ENCODE measurements at regions not wholly inside any gene's neighbourhood (a gene's known extent, or its start where the extent isn't known, plus 50 kb on each side); places are given as distances from the start of the nearest gene placed in this dataset.

DNA sequence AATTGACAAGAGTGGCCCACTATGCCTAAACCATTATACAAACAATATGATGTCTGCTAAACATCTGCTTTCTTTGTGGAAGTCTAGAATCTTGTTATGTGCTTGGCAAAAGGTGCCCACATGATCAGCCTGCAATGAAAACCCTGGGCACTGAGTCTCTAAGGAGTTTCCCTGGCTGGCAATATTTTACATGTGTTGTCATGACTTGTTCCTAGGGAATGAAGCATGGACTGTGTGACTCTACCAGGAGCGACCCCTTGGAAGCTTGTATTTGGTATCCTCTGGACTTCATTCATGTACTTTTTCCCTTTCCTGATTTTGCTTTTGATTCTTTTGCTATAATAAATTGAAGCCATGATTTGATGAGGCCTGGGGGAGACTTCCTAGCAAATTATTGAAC is 324.9 kb downstream of the HHIPL2 start:
- ATAC-seq, result no peak
- TF ChIP-seq ZNF565 (CRISPR knock-in tag; conservative IDR thresholded peaks at IDR 0.05; ENCODE audit: low read depth), result no peak
- no peak for TF ChIP-seq BACH2 (CRISPR knock-in tag; IDR thresholded peaks at IDR 0.05; ENCODE audit: borderline replicate concordance)
- TF ChIP-seq ZC3H10 (CRISPR knock-in tag; IDR thresholded peaks at IDR 0.05), result no peak
- TF ChIP-seq ZNF8 (CRISPR knock-in tag; IDR thresholded peaks at IDR 0.05), result no peak
- TF ChIP-seq ZNF70 (CRISPR knock-in tag; IDR thresholded peaks at IDR 0.05), result no peak
- TF ChIP-seq ARNTL (CRISPR knock-in tag; IDR thresholded peaks at IDR 0.05; ENCODE audit: borderline replicate concordance, low read depth), result no peak
- TF ChIP-seq, protein P1, sequence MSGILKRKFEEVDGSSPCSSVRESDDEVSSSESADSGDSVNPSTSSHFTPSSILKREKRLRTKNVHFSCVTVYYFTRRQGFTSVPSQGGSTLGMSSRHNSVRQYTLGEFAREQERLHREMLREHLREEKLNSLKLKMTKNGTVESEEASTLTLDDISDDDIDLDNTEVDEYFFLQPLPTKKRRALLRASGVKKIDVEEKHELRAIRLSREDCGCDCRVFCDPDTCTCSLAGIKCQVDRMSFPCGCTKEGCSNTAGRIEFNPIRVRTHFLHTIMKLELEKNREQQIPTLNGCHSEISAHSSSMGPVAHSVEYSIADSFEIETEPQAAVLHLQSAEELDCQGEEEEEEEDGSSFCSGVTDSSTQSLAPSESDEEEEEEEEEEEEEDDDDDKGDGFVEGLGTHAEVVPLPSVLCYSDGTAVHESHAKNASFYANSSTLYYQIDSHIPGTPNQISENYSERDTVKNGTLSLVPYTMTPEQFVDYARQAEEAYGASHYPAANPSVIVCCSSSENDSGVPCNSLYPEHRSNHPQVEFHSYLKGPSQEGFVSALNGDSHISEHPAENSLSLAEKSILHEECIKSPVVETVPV (CRISPR knock-in tag; IDR thresholded peaks at IDR 0.05), result no peak
- no peak for TF ChIP-seq GLIS3 (CRISPR knock-in tag; IDR thresholded peaks at IDR 0.05)
- TF ChIP-seq OSR1 (CRISPR knock-in tag; IDR thresholded peaks at IDR 0.05), result no peak

DNA sequence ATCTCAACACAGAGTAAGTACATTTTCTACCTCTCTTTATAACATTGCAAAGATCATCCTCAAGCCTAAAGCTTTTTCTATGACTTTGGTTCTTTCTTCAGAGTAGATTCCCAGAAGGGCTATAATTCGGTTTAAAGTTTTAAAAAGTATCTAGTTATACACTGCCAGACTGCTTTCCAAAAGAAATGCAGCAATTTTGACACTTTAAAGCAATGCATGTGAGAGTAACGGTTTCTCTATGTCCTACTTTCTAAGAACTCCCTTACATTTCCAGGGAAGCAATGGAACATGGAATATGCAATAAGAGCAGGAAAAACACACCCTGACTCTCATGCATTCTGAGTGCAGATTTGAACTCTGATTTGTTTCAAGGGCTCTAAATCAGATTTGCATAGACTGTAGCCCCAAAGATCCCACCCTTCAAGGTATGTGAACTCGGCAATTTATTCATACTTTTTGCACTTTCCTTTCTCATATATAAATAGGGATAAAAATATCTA is 331.6 kb downstream of the HHIPL2 start:
- TF ChIP-seq ZNF70 (CRISPR knock-in tag; IDR thresholded peaks at IDR 0.05) (no peak), ARNTL (CRISPR knock-in tag; IDR thresholded peaks at IDR 0.05; ENCODE audit: borderline replicate concordance, low read depth) (no peak), ZFP30 (CRISPR knock-in tag; IDR thresholded peaks at IDR 0.05) (no peak), SNAI2 (CRISPR knock-in tag; IDR thresholded peaks at IDR 0.05) (no peak), TCF4 (CRISPR knock-in tag; IDR thresholded peaks at IDR 0.05; ENCODE audit: borderline replicate concordance) (no peak), GLIS3 (CRISPR knock-in tag; IDR thresholded peaks at IDR 0.05) (no peak), ZC3H10 (CRISPR knock-in tag; IDR thresholded peaks at IDR 0.05) (no peak), CSDC2 (CRISPR knock-in tag; IDR thresholded peaks at IDR 0.05) (no peak), ZNF8 (CRISPR knock-in tag; IDR thresholded peaks at IDR 0.05) (no peak), ZNF565 (CRISPR knock-in tag; conservative IDR thresholded peaks at IDR 0.05; ENCODE audit: low read depth) (no peak)
- TF ChIP-seq, protein P2, sequence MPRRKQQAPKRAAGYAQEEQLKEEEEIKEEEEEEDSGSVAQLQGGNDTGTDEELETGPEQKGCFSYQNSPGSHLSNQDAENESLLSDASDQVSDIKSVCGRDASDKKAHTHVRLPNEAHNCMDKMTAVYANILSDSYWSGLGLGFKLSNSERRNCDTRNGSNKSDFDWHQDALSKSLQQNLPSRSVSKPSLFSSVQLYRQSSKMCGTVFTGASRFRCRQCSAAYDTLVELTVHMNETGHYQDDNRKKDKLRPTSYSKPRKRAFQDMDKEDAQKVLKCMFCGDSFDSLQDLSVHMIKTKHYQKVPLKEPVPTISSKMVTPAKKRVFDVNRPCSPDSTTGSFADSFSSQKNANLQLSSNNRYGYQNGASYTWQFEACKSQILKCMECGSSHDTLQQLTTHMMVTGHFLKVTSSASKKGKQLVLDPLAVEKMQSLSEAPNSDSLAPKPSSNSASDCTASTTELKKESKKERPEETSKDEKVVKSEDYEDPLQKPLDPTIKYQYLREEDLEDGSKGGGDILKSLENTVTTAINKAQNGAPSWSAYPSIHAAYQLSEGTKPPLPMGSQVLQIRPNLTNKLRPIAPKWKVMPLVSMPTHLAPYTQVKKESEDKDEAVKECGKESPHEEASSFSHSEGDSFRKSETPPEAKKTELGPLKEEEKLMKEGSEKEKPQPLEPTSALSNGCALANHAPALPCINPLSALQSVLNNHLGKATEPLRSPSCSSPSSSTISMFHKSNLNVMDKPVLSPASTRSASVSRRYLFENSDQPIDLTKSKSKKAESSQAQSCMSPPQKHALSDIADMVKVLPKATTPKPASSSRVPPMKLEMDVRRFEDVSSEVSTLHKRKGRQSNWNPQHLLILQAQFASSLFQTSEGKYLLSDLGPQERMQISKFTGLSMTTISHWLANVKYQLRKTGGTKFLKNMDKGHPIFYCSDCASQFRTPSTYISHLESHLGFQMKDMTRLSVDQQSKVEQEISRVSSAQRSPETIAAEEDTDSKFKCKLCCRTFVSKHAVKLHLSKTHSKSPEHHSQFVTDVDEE (CRISPR knock-in tag; IDR thresholded peaks at IDR 0.05), result no peak
- TF ChIP-seq, protein P3, sequence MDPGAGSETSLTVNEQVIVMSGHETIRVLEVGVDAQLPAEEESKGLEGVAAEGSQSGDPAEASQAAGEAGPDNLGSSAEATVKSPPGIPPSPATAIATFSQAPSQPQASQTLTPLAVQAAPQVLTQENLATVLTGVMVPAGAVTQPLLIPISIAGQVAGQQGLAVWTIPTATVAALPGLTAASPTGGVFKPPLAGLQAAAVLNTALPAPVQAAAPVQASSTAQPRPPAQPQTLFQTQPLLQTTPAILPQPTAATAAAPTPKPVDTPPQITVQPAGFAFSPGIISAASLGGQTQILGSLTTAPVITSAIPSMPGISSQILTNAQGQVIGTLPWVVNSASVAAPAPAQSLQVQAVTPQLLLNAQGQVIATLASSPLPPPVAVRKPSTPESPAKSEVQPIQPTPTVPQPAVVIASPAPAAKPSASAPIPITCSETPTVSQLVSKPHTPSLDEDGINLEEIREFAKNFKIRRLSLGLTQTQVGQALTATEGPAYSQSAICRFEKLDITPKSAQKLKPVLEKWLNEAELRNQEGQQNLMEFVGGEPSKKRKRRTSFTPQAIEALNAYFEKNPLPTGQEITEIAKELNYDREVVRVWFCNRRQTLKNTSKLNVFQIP (CRISPR knock-in tag; IDR thresholded peaks at IDR 0.05; ENCODE audit: borderline replicate concordance, low read depth), result no peak
- TF ChIP-seq, protein P1 (CRISPR knock-in tag; IDR thresholded peaks at IDR 0.05), result no peak
- ATAC-seq, result no peak

DNA sequence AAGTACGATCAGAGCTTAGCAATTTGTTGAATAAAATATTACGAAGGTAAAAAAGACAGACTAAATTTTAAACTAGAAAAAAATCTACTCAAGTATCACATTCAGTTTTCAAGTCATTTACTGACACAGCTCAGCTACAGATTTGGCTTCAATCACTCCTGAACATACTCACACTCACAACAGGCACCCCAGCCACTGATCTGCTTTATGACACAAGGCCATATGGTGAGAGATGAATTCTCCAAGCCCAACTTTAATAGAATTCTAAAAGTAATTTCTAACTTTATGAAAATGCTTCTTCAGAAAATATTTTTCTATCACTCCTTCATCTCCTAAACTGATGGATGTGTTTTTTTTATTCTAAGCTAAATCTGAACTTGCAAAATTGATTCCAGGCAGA is 337.1 kb downstream of the HHIPL2 start:
- TF ChIP-seq ZFP30 (CRISPR knock-in tag; IDR thresholded peaks at IDR 0.05), result no peak
- TF ChIP-seq, protein P4, sequence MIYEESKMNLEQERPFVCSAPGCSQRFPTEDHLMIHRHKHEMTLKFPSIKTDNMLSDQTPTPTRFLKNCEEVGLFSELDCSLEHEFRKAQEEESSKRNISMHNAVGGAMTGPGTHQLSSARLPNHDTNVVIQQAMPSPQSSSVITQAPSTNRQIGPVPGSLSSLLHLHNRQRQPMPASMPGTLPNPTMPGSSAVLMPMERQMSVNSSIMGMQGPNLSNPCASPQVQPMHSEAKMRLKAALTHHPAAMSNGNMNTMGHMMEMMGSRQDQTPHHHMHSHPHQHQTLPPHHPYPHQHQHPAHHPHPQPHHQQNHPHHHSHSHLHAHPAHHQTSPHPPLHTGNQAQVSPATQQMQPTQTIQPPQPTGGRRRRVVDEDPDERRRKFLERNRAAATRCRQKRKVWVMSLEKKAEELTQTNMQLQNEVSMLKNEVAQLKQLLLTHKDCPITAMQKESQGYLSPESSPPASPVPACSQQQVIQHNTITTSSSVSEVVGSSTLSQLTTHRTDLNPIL (CRISPR knock-in tag; IDR thresholded peaks at IDR 0.05; ENCODE audit: low read depth), result no peak
- no peak for ATAC-seq

DNA sequence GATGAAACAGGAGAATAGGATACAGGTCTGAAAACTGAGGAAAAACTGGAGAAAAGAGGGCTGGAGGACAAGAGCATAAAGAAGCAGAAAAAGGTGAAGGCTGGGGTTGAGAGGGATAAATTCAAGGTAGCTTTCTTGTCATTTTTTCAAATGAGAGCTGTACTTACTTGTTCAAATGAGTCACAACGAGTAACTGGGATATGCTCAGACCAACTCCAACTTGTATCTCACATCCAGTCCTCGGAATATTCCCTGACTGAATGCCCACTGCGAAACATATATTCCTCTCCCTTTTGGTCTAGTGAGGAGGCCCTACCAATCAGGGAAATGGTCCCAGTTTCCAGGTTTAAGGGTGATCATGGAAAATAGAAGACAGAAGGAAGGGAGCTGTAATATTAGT is 343.4 kb downstream of the HHIPL2 start:
- no peak for ATAC-seq
- TF ChIP-seq ESRRG (CRISPR knock-in tag; IDR thresholded peaks at IDR 0.05) (no peak), CSDC2 (CRISPR knock-in tag; IDR thresholded peaks at IDR 0.05) (no peak), PPARA (CRISPR knock-in tag; IDR thresholded peaks at IDR 0.05; ENCODE audit: borderline replicate concordance) (no peak), GLIS3 (CRISPR knock-in tag; IDR thresholded peaks at IDR 0.05) (no peak), ZNF565 (CRISPR knock-in tag; conservative IDR thresholded peaks at IDR 0.05; ENCODE audit: low read depth) (no peak), TOX (CRISPR knock-in tag; IDR thresholded peaks at IDR 0.05; ENCODE audit: borderline replicate concordance) (no peak), OSR1 (CRISPR knock-in tag; IDR thresholded peaks at IDR 0.05) (no peak), ZNF70 (CRISPR knock-in tag; IDR thresholded peaks at IDR 0.05) (no peak), ZFP30 (CRISPR knock-in tag; IDR thresholded peaks at IDR 0.05) (no peak), ISL1 (CRISPR knock-in tag; IDR thresholded peaks at IDR 0.05) (no peak), ARNTL (CRISPR knock-in tag; IDR thresholded peaks at IDR 0.05; ENCODE audit: borderline replicate concordance, low read depth) (no peak), ZNF8 (CRISPR knock-in tag; IDR thresholded peaks at IDR 0.05) (no peak), SNAI2 (CRISPR knock-in tag; IDR thresholded peaks at IDR 0.05) (no peak)
- TF ChIP-seq, protein P4 (CRISPR knock-in tag; IDR thresholded peaks at IDR 0.05; ENCODE audit: low read depth), result no peak
- TF ChIP-seq, protein P1 (CRISPR knock-in tag; IDR thresholded peaks at IDR 0.05), result no peak

Data from SK-N-SH treated with all-trans-retinoic acid at 6 μM for 48 hours (cell line).